DMS153 treated with DMSO at 0.1 percent for 48 hours (cell line): ENCODE measurements at regions not wholly inside any gene's neighbourhood (a gene's known extent, or its start where the extent isn't known, plus 50 kb on each side); places are given as distances from the start of the nearest gene placed in this dataset.
"Not testable (repeated sequence)": the region's sequence is repeated elsewhere in the genome, so short reads cannot be mapped to it uniquely, and the experiment has no call there.

Source experiments
- DNase-seq: peaks from one replicate; lab custom pipeline; 2025; ENCODE audit not compliant: unreplicated experiment; lab: John Stamatoyannopoulos, UW

DNA sequence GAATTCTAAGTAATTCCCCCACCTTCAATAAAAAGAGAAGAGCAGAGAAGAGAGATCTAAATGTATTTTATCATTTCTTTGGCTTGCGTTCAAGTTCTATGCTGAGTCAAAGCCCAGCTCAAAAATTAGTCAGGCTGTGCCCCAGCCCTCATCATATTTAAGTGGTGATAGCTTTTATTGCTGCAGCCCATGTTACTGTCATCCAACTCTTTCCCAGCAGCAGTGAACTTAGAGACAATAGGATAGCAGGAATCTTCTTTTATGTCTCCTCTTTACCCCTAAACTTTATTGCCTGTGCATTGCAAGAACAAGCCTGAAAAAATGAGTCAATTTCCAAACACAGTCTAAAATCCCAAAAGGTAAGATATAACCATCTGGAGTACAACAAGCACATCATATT, 1599.3 kb upstream of the PIK3C3 start:
- DNase-seq: no peak

DNA sequence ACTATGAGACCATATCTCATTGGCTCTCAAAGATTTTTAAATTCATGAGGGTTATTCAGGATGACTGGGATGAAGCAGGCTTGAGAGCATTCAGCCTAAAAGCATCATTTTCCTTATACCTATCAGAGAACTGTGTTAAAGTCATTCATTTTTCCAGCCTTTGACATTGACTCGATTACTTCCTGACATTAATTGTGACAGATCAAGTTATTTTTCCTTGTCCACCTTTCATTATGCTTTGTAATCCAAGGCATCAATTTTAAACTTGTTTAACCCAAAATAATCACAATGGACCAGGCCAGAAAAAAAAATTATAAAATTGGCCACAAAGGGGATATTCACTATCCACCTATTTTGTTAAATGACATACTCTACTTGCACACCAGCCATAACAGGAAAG, 1606.8 kb upstream of the PIK3C3 start:
- DNase-seq: no peak

DNA sequence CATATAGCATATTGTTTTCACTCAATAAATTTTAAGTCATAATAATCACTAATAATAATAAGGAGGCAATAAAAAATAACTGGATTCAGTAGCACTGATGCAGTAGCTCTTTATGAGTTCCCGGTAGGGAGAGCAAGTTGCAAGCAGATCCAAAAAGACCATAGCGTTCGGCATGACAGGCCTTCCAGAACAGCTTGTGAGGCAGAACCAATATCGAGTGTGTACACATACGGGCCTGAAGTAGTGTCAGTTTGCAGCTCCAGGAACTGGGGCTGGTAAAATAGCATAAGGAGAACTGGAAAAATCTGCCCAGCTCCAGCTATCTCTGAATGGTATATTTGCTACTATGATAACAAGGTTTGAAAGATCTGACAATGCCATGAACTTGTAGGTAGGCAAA, 1607.8 kb upstream of the PIK3C3 start:
- no peak for DNase-seq

DNA sequence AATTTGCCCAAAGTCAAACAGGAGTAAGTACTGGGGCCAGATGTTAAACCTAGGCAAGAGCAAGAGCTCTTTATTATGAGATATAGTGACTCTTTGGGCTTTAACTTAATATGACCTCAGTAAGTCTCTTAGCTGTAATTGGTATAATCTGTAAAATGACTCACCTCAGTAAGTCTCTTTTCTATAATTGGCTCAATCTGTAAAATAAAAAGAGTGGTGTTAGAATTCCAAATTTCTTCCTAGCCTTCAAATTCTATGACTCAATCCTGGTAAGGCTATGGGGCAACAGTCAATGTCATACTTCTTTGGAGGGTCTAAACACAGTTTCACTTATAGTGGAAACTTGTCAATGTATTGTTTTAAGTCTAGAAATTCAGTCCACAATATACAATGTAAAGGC, 1608.9 kb upstream of the PIK3C3 start:
- DNase-seq: no peak

DNA sequence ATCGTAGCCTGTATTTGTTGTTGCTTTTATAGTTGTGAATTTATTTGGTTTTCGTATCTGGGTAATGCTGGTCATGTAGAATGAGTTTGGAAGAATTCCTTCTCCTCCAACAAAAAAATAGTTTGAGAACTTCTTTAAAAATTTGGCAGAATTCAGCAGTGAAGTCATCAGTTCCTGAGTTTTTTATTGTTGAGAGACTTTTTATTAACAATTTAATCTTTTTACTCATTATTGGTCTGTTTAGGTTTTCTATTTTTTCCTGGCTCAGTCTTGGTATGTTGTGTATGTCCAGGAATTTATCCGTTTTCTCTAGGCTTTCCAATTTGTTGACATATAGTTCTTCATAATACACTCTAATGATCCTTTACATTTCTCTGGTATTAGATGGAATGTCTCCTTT, 1613.3 kb upstream of the PIK3C3 start:
- DNase-seq: no peak

DNA sequence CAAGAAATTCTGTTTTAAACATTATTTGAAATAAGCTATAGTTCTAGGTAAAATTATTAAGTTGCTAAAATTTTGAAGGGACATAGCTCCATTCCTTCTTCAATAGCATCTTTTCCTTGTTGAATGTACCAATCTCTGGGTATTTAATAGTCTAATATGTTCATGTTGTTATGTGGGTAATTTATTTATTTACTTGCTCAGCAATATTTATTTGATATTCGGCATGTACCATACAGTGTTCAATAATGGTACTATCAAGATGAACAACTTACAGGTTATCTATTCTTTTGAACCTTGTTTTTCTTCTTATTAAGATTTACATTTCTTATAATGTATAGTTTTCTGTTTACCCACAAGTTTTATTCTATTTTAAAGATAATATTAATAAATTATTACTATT, 1616.8 kb upstream of the PIK3C3 start:
- no peak for DNase-seq

DNA sequence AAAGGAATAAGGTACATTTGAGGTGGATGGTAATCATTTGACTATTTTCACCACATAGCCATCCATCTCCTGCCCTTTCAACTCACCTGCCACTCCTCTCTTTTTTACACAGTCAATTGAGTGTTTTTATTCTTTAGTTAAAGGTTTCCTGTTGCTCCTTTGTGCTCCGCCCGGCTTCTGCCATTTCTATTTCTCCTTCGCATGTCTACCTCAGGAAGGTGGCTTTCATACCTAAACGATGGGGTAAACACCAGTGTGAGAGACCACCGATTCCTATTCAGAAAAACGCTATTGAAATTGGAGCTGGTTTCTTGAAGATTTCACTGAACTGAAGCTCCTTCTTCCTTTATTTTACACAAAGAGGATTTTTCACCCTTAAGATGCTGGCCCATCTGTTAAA, 1628.0 kb upstream of the PIK3C3 start:
- no peak for DNase-seq

DNA sequence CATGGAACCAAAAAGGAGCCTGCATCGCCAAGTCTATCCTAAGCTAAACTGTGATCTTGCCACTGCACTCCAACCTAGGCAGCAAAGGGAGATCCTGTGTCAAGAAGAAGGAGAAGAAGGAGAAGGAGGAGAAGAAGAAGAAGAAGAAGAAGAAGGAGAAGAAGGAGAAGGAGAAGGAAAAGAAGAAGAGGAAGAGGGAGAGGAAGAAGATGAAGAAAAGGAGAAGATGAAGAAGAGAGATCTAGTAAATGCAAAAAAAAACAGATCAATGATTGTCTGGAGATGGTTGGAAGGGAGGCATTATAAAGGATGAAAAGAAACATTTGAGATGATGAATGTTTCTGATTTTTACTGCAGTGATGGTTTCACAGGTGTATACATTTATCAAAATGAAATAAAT, 1629.0 kb upstream of the PIK3C3 start:
- no peak for DNase-seq

DNA sequence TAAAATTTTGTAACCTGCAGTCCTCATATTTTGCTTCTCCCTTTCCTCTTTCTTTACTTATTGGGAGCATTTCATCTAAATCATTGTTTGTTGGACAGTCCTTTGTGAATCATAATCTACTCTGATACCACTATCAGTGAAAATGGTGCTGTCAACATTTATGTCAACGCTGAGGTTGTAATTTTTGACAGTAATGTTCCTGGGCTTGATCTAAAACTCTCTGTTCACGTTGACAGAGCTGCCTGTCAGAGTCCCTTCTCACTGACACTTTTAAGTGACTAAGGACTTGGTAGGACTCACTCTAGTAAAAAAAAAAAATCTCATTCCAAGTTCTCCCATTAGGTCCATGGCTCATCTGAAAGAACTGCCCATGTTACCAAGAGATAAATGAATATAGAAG, 1640.8 kb upstream of the PIK3C3 start:
- no peak for DNase-seq

DNA sequence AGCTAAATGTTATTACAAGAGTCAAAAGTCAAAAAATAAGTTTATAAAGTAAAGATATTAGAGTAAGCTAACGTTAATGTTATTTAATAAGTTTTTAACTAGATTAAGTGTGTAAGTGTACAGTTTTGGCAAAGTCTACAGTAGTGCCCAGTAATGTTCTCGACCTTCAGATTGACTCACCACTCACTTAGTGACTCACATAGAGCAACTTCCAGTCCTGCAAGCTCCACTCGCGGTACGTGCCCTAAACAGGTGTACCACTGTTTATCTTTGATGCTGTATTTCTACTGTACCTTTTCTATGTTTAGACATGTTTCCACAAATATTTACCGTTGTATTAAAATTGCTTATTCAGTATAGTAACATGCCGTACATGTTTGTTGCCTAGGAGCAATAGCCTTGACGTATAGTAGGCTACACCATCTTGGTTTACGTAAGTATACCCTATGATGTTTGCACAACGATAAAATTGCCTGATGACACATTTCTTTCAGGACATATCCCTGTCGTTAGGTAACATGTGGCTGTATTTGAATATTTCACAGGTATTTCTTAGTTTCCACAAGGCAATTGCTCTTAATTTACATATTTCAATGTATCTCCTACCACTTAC, 1641.9 kb upstream of the PIK3C3 start:
- no peak for DNase-seq

DNA sequence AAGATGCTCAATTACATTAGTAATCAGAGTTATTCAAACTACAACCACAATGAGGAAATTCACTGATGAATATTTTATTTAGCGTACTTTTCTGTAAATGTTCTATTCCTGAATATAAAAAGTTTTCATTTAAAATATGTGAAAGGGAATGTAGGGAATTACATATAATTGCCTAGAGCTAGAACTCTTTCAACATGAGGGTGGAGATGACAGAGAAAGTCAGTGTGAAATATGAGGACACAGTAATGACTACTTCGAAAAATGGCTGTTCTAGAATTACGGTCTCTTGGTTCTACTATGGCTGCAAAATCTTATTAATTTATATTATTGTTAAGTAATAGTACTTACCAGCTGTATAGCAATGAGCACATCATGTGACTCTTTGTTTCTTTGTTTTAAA, 1647.4 kb upstream of the PIK3C3 start:
- DNase-seq: no peak

DNA sequence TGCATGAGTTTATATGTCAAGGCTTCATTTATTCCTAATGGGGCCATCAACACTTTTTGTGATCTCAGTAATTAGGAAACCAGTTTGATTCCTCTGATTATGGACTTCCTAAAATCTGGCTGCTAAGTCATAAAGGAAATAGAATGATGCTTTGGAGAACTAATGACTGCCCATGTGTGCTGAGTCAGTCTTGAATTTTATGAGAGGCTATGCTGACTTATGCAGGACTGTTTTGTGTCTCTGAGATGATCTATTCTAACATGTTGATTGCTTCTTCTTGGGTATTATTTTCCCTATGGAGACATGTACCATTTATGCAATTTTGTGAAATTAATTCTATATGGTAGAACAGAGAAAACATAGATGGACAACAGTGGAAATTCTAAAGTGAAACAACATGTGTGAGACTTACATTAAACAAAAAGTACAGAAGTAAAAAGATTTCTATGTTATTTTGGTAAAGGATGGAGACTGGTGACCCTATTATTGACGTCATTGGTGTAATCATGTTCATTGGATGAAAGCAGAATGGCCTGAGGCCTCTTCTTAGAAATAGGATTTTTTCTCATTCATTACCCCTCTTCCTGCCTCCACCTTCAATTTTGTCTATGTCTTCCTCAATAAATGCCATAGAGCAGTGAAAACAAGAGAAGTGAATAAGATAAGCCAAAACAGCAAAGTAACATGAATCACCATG, 1658.2 kb upstream of the PIK3C3 start:
- no peak for DNase-seq

DNA sequence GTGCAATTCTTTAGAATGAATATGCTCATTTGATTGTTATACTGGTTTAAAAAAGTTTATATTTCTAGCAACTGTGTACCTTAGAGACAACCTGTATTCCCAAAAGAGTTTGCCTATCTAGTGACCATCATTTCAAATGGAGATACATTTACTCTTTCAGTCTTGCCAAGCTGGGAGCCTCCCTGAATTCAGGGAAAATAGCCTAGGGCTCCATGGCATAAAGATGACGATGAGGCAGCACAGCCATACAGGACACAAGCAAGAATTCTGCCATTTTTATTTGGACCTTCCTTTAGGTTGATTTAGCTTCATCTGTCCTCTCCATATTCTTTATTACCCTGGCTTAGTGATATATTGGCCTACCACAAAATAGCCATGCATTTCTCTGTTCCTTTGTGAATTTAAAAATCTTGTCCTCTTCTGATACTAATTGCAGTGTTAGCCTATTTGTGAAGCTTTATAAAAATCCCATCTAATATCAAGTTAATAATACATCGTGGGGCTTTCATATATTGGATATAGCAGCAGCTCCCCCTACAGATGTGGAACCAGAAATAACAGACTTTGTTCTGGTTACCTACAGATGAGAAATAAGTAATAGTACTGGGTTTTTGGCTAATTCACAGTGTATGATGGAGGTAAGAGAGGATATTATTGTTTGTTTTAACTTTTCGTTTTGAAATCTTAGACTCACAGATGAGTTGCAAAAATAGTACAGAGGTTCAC, 1661.9 kb upstream of the PIK3C3 start:
- DNase-seq: peak; percentile 20

DNA sequence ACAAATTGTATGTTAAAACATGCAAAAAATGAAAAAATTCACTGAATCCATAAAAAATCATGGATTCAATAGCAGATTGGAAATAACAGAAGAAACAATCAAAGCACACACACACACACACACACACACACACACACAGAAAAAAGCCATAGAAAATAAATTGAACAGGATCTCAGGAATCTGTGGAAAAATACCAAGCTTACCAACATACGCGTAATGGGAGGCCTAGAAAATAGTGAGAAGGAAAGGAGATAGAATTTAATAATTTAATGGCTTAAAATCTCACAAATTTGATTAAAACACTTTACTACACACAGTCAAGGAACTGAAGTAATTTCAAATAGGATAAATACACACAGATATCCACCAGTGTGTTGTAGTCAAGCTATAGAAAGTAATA, 1671.5 kb upstream of the PIK3C3 start:
- no peak for DNase-seq

DNA sequence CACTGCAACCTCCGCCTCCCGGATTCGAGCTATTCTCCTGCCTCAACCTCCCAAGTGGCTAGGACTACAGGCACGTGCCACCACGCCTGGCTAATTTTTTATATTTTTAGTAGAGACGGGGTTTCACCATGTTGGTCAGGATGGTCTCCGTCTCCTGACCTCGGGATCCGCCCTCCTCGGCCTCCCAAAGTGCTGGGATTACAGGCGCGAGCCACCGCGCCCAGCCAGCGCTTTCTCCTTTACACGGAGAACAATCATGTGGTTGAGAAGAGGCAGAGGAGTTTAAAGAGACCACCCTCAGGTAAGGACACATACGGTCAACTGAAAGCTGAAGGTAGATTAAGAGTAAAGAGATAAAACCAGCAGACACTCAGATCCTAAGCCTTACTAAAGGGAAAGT, 1673.7 kb upstream of the PIK3C3 start:
- not testable (repeated sequence) for DNase-seq

DNA sequence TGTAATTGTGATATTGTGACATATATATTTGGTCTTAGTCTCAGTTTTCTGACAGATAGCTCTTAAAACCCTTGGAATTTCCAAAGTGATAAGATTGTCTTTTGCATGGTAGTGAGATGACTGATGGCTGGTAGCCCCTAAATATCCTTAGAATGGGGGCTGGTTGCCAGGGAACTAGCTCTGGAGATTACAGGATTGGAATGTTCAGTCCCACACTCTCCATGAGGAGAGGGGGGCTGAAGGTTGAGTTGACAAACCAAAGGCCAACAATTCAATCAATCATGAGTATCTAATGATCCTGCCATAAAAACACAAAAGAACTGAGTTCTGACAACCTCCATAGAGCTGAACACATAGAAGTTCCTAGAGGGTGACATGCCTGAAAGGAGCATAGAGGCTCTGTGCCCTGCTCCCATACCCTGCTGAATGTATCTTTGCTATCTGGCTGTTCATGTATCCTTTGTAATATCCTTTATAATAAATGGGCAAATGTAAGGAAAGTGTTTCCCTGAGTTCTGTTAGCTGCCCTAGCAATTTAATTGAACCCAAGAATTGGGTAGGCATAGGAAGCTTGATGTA, 1680.3 kb upstream of the PIK3C3 start:
- no peak for DNase-seq

DNA sequence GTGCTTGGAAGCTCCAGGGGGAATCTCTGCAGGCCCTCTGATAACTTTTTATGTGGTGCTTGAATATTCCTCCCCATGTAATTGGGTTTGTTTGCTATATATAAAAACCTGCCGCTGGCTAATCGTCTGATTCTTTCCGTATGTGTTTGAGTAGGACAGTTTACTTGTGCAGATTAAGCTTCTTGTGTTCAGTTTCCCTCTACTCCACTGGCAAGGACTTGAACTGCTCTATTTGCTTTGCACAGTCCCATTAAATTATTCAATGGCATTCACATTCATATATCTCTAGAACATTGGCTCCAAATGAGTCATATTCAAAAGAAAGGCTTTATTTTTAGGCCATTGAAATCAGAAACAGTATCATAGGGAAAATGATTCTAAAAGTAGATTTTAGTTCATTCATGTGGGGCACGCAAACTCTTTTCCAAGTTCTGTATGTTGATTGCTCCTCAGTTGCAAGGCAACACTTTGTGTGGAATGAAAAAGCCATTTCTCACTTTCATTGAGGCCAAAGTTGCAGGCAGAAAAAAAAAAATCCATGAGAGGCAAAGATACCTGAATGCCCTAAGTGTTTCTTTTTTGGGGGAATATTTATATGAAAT, 1682.3 kb upstream of the PIK3C3 start:
- DNase-seq: no peak

DNA sequence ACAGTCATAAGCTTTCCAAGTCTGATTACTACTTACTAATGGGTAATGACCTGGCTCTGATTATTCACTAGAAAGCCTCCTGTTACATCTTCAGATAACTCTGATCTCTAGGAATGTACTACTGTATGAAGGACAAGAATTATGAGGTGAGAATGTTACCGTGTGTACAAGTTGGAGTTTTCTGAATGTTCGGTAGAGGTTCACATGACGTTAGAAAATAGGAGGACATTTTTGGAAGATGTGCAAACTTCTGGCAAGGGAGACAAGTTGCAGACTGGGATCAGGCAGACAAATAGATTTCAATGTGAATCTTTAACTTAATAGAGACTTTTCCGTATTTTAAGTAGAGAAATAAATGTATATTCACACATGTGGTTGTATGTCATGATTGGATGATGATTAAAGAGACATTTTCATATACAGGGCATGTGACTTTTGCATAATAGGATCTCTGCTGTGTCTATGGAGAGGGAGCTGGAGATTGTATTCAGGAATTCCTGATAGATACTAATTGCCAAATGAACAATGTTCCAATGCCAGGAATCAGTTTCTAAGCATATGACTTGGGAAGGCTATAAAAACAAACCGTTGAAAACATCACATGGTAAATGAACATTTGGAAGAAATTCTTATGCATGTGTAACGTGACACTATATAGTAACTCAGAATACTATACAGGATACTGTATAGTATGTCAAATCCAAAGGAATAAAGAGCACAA, 1695.8 kb upstream of the PIK3C3 start:
- no peak for DNase-seq

DNA sequence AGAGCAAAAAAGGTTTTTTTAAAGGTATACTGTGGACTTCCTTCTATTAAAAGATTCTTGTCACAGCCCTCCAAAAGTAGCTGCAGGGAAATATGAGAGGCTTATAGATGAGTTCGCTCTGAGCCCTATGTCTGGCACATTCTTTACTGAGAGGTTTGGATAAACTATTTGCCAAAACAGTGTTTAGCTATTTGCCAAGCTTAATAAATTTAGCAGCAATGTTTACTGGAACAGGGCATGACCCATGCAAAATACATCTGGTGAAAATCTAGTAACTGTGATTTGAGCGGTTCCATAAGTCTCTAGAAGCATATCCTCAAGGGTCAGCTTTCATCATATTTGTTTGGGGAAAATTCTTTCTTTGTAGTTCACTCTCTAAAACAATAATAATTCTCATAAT, 1696.7 kb upstream of the PIK3C3 start:
- DNase-seq: no peak

DNA sequence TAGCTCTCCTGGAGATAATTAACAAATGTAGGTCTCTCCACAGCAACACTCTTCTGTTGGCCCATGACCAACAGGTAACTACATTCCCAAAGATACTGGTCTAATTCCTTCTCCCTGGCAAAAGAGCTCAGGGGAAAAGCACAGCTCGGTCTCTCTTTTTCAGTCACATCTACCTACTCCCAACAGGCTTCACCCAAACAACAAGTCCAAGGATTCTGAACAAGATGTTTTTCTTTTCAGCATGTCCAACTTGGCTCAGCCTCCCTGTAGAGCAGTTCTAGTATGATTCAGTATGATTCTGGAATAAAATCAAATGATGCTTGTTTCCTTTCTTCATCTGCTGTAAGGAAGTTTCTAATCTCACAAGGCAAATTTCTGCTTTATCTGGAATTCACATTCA, 1704.8 kb upstream of the PIK3C3 start:
- DNase-seq: no peak
